ENCODE measurements at regions not wholly inside any gene's neighbourhood (a gene's known extent, or its start where the extent isn't known, plus 50 kb on each side); places are given as distances from the start of the nearest gene placed in this dataset.
A peak's percentile ranks its signal among the peaks of the same experiment; 100 is the strongest.

GRCh38 chr5:74224331-74224730 lies 416.2 kb downstream of the ENC1 start:
- no peaks in the 10 kb centered on the region for H3K9me3 ChIP-seq
- no peaks in the 10 kb centered on the region for H3K4me1 Mint-ChIP-seq
- ATAC-seq (replicated peaks in 1 of 4): no peak
- no peak overlapping the region for H3K27ac Mint-ChIP-seq
- no peak overlapping the region for H3K4me3 ChIP-seq (ENCODE audit: control insufficient read depth in 1 of 2, extremely low read depth in 1 of 2, low read length in 1 of 2)
- DNase-seq: no peak
- H3K27me3 Mint-ChIP-seq: peaks cover 16 to 22% of the 10 kb centered on the region in 2 donors
- no peak overlapping the region for H3K27ac ChIP-seq (ENCODE audit: low read length)
- H3K4me1 ChIP-seq (ENCODE audit: control insufficient read depth in 1 of 2, extremely low read depth in 1 of 2, insufficient read depth in 2 of 2, low read length in 2 of 2): no peaks in the 10 kb centered on the region
- H3K27me3 ChIP-seq (replicated peaks in 1 of 2; ENCODE audit: control insufficient read depth in 2 of 2, extremely low read depth in 1 of 2, insufficient read depth in 2 of 2, low read length in 1 of 2): peaks cover 0 to 3% of the 10 kb centered on the region in 2 experiments
- H3K36me3 ChIP-seq (ENCODE audit: control insufficient read depth in 2 of 2, extremely low read depth in 1 of 2, insufficient read depth in 1 of 2, low read length in 1 of 2): no peaks in the 10 kb centered on the region
- H3K9me3 Mint-ChIP-seq: no peaks in the 10 kb centered on the region
- H3K36me3 Mint-ChIP-seq: no peaks in the 10 kb centered on the region
- H3K4me3 Mint-ChIP-seq: no peak overlapping the region
- ChIA-PET POLR2A (no interaction called here), CTCF (interaction anchor here in 1 of 2 donors (0.6 kb wide), 1 partner anchor 427 kb away, joined by 3 read pairs; no protein-coding TSS in a partner anchor)

- Histone ChIP-seq H3K4me3 (ENCODE audit: control insufficient read depth in 1 of 2, extremely low read depth in 1 of 2, low read length in 1 of 2) (no peak overlapping the region), H3K36me3 (ENCODE audit: control insufficient read depth in 2 of 2, extremely low read depth in 1 of 2, insufficient read depth in 1 of 2, low read length in 1 of 2) (no peaks in the 10 kb centered on the region), H3K9me3 (no peaks in the 10 kb centered on the region), H3K27me3 (replicated peaks in 1 of 2; ENCODE audit: control insufficient read depth in 2 of 2, extremely low read depth in 1 of 2, insufficient read depth in 2 of 2, low read length in 1 of 2) (peaks cover 0 to 3% of the 10 kb centered on the region in 2 experiments), H3K27ac (ENCODE audit: low read length) (no peak overlapping the region), H3K4me1 (ENCODE audit: control insufficient read depth in 1 of 2, extremely low read depth in 1 of 2, insufficient read depth in 2 of 2, low read length in 2 of 2) (no peaks in the 10 kb centered on the region)
- Mint-ChIP-seq H3K36me3 (no peaks in the 10 kb centered on the region), H3K4me3 (no peak overlapping the region), H3K4me1 (no peaks in the 10 kb centered on the region), H3K27me3 (peaks cover 15 to 18% of the 10 kb centered on the region in 2 donors), H3K27ac (no peak overlapping the region), H3K9me3 (peaks cover 0 to 5% (median 3%) of the 10 kb centered on the region in 3 donors)
- WGBS (ENCODE audit: insufficient coverage): 0% methylated on average over 1 of the region's 1 CpG
- no peak for DNase-seq
- ChIA-PET CTCF (no interaction called here), POLR2A (no interaction called here)
- ATAC-seq (replicated peaks in 1 of 4): no peak
Measured at GRCh38 chr5:74222806-74223205, 417.7 kb downstream of the ENC1 start.

GRCh38 chr5:74221413-74221812 lies 419.1 kb downstream of the ENC1 start:
- Mint-ChIP-seq H3K4me1 (no peaks in the 10 kb centered on the region), H3K27ac (no peak overlapping the region), H3K36me3 (no peaks in the 10 kb centered on the region), H3K4me3 (no peak overlapping the region), H3K9me3 (peaks cover 0 to 5% (median 3%) of the 10 kb centered on the region in 3 donors), H3K27me3 (peaks cover 9 to 21% of the 10 kb centered on the region in 2 donors)
- H3K9me3 ChIP-seq: no peaks in the 10 kb centered on the region
- no peak overlapping the region for H3K27ac ChIP-seq (ENCODE audit: low read length)
- ATAC-seq (replicated peaks in 1 of 4) (no peak), DNase-seq (no peak)
- WGBS (ENCODE audit: insufficient coverage): 64% methylated on average over 3 of the region's 5 CpGs
- H3K36me3 ChIP-seq (ENCODE audit: control insufficient read depth in 2 of 2, extremely low read depth in 1 of 2, insufficient read depth in 1 of 2, low read length in 1 of 2): no peaks in the 10 kb centered on the region
- no peaks in the 10 kb centered on the region for H3K27me3 ChIP-seq (replicated peaks in 1 of 2; ENCODE audit: control insufficient read depth in 2 of 2, extremely low read depth in 1 of 2, insufficient read depth in 2 of 2, low read length in 1 of 2)
- POLR2A ChIA-PET: no interaction called here
- CTCF ChIA-PET: no interaction called here
- no peaks in the 10 kb centered on the region for H3K4me1 ChIP-seq (ENCODE audit: control insufficient read depth in 1 of 2, extremely low read depth in 1 of 2, insufficient read depth in 2 of 2, low read length in 2 of 2)
- H3K4me3 ChIP-seq (ENCODE audit: control insufficient read depth in 1 of 2, extremely low read depth in 1 of 2, low read length in 1 of 2): no peak overlapping the region

- H3K4me1 ChIP-seq (ENCODE audit: control insufficient read depth in 1 of 2, extremely low read depth in 1 of 2, insufficient read depth in 2 of 2, low read length in 2 of 2): no peaks in the 10 kb centered on the region
- H3K27ac ChIP-seq (ENCODE audit: low read length): no peak overlapping the region
- Mint-ChIP-seq H3K4me1 (no peaks in the 10 kb centered on the region), H3K27ac (no peak overlapping the region), H3K9me3 (peaks cover 0 to 5% (median 3%) of the 10 kb centered on the region in 3 donors), H3K36me3 (no peaks in the 10 kb centered on the region), H3K4me3 (no peak overlapping the region), H3K27me3 (peaks cover 6 to 20% of the 10 kb centered on the region in 2 donors)
- H3K4me3 ChIP-seq (ENCODE audit: control insufficient read depth in 1 of 2, extremely low read depth in 1 of 2, low read length in 1 of 2): no peak overlapping the region
- WGBS (ENCODE audit: insufficient coverage): no CpG with 5 or more reads among the region's 1 CpG
- ChIA-PET POLR2A (no interaction called here), CTCF (no interaction called here)
- H3K36me3 ChIP-seq (ENCODE audit: control insufficient read depth in 2 of 2, extremely low read depth in 1 of 2, insufficient read depth in 1 of 2, low read length in 1 of 2): no peaks in the 10 kb centered on the region
- no peaks in the 10 kb centered on the region for H3K9me3 ChIP-seq
- ATAC-seq (replicated peaks in 1 of 4) (no peak), DNase-seq (no peak)
- H3K27me3 ChIP-seq (replicated peaks in 1 of 2; ENCODE audit: control insufficient read depth in 2 of 2, extremely low read depth in 1 of 2, insufficient read depth in 2 of 2, low read length in 1 of 2): peaks cover 0 to 3% of the 10 kb centered on the region in 2 experiments
Measured at GRCh38 chr5:74216012-74216411, 424.5 kb downstream of the ENC1 start.

GRCh38 chr5:74212336-74212735 lies 428.2 kb downstream of the ENC1 start:
- no peaks in the 10 kb centered on the region for H3K9me3 ChIP-seq
- H3K27me3 ChIP-seq (replicated peaks in 1 of 2; ENCODE audit: control insufficient read depth in 2 of 2, extremely low read depth in 1 of 2, insufficient read depth in 2 of 2, low read length in 1 of 2): peaks cover 0 to 3% of the 10 kb centered on the region in 2 experiments
- no peak overlapping the region for H3K27ac ChIP-seq (ENCODE audit: low read length)
- Mint-ChIP-seq H3K27ac (no peak overlapping the region), H3K9me3 (no peaks in the 10 kb centered on the region), H3K4me1 (no peaks in the 10 kb centered on the region), H3K27me3 (peaks cover 6 to 24% of the 10 kb centered on the region in 2 donors), H3K4me3 (no peak overlapping the region), H3K36me3 (no peaks in the 10 kb centered on the region)
- POLR2A ChIA-PET: no interaction called here
- no peaks in the 10 kb centered on the region for H3K36me3 ChIP-seq (ENCODE audit: control insufficient read depth in 2 of 2, extremely low read depth in 1 of 2, insufficient read depth in 1 of 2, low read length in 1 of 2)
- no peaks in the 10 kb centered on the region for H3K4me1 ChIP-seq (ENCODE audit: control insufficient read depth in 1 of 2, extremely low read depth in 1 of 2, insufficient read depth in 2 of 2, low read length in 2 of 2)
- CTCF ChIA-PET: no interaction called here
- H3K4me3 ChIP-seq (ENCODE audit: control insufficient read depth in 1 of 2, extremely low read depth in 1 of 2, low read length in 1 of 2): no peak overlapping the region
- no peak for ATAC-seq (replicated peaks in 1 of 4)
- peak in 1 of 35 experiments; percentile 9 for DNase-seq
- 43% methylated on average over 3 of the region's 5 CpGs for WGBS (ENCODE audit: insufficient coverage)

GRCh38 chr5:74209571-74209970 lies 431.0 kb downstream of the ENC1 start:
- no peaks in the 10 kb centered on the region for H3K4me1 Mint-ChIP-seq
- no peak for DNase-seq
- H3K4me3 Mint-ChIP-seq: no peak overlapping the region
- Histone ChIP-seq H3K36me3 (ENCODE audit: control insufficient read depth in 2 of 2, extremely low read depth in 1 of 2, insufficient read depth in 1 of 2, low read length in 1 of 2) (no peaks in the 10 kb centered on the region), H3K4me1 (ENCODE audit: control insufficient read depth in 1 of 2, extremely low read depth in 1 of 2, insufficient read depth in 2 of 2, low read length in 2 of 2) (no peaks in the 10 kb centered on the region), H3K27me3 (replicated peaks in 1 of 2; ENCODE audit: control insufficient read depth in 2 of 2, extremely low read depth in 1 of 2, insufficient read depth in 2 of 2, low read length in 1 of 2) (peaks cover 0 to 3% of the 10 kb centered on the region in 2 experiments), H3K4me3 (ENCODE audit: control insufficient read depth in 1 of 2, extremely low read depth in 1 of 2, low read length in 1 of 2) (no peak overlapping the region), H3K9me3 (no peaks in the 10 kb centered on the region), H3K27ac (ENCODE audit: low read length) (no peak overlapping the region)
- ChIA-PET CTCF (no interaction called here), POLR2A (no interaction called here)
- WGBS (ENCODE audit: insufficient coverage): no CpG with 5 or more reads among the region's 2 CpGs
- no peak for ATAC-seq (replicated peaks in 1 of 4)
- H3K36me3 Mint-ChIP-seq: no peaks in the 10 kb centered on the region
- H3K27ac Mint-ChIP-seq: no peak overlapping the region
- peaks cover 7 to 15% of the 10 kb centered on the region in 2 donors for H3K27me3 Mint-ChIP-seq
- H3K9me3 Mint-ChIP-seq: no peaks in the 10 kb centered on the region

Data from T-cell (primary cell).